ENCODE measurements at regions not wholly inside any gene's neighbourhood (a gene's known extent, or its start where the extent isn't known, plus 50 kb on each side); places are given as distances from the start of the nearest gene placed in this dataset.

GRCh38 chr3:68163062-68163461 lies 508.6 kb upstream of the SUCLG2 start:
- TF ChIP-seq, protein P1, sequence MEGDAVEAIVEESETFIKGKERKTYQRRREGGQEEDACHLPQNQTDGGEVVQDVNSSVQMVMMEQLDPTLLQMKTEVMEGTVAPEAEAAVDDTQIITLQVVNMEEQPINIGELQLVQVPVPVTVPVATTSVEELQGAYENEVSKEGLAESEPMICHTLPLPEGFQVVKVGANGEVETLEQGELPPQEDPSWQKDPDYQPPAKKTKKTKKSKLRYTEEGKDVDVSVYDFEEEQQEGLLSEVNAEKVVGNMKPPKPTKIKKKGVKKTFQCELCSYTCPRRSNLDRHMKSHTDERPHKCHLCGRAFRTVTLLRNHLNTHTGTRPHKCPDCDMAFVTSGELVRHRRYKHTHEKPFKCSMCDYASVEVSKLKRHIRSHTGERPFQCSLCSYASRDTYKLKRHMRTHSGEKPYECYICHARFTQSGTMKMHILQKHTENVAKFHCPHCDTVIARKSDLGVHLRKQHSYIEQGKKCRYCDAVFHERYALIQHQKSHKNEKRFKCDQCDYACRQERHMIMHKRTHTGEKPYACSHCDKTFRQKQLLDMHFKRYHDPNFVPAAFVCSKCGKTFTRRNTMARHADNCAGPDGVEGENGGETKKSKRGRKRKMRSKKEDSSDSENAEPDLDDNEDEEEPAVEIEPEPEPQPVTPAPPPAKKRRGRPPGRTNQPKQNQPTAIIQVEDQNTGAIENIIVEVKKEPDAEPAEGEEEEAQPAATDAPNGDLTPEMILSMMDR (IDR thresholded peaks at IDR 0.05) = no peak
- no peak for TF ChIP-seq POLR2A (IDR thresholded peaks at IDR 0.05)
